ENCODE measurements at regions not wholly inside any gene's neighbourhood (a gene's known extent, or its start where the extent isn't known, plus 50 kb on each side); places are given as distances from the start of the nearest gene placed in this dataset.

GRCh38 chr13:67857581-67858310 lies 627.6 kb upstream of the PCDH9 start:
- TF ChIP-seq CTCF (conservative IDR thresholded peaks at IDR 0.05 in 1 of 2, IDR thresholded peaks at IDR 0.05 in 1 of 2; ENCODE audit: low read depth in 1 of 2, low read length in 2 of 2) (no peak), EZH2 (IDR thresholded peaks at IDR 0.05; ENCODE audit: low read length, missing control alignments) (no peak)

All from fibroblast of lung (primary cell).